ENCODE measurements at regions not wholly inside any gene's neighbourhood (a gene's known extent, or its start where the extent isn't known, plus 50 kb on each side); places are given as distances from the start of the nearest gene placed in this dataset.

- no peak for DNase-seq
- no peaks in the 10 kb centered on the region for H3K9me3 ChIP-seq (ENCODE audit: control insufficient read depth, low read length)
- no peaks in the 10 kb centered on the region for H3K4me1 ChIP-seq (ENCODE audit: control insufficient read depth, insufficient read depth, low read length, poor library complexity, severe bottlenecking)
- no peak overlapping the region for H3K27ac ChIP-seq (ENCODE audit: insufficient read depth, low read length, poor library complexity, severe bottlenecking)
- H3K27me3 ChIP-seq (replicated peaks; ENCODE audit: control insufficient read depth, insufficient read depth, low read length, poor library complexity, severe bottlenecking), result peaks cover 16% of the 10 kb centered on the region
- H3K36me3 ChIP-seq (ENCODE audit: control insufficient read depth, insufficient read depth, low read length), result no peaks in the 10 kb centered on the region
- no peak overlapping the region for H3K4me3 ChIP-seq (ENCODE audit: insufficient read depth, low read depth, low read length, poor library complexity, severe bottlenecking)
Observed at GRCh38 chr5:73312872-73313510, 135.6 kb downstream of the FOXD1 start.

GRCh38 chr5:73312146-73312871, 136.3 kb downstream of the FOXD1 start:
- peak in 1 of 3 donors; percentile 3 for DNase-seq
- Histone ChIP-seq H3K9me3 (ENCODE audit: control insufficient read depth, low read length) (no peaks in the 10 kb centered on the region), H3K4me3 (ENCODE audit: insufficient read depth, low read depth, low read length, poor library complexity, severe bottlenecking) (no peak overlapping the region), H3K4me1 (ENCODE audit: control insufficient read depth, insufficient read depth, low read length, poor library complexity, severe bottlenecking) (no peaks in the 10 kb centered on the region), H3K27ac (ENCODE audit: insufficient read depth, low read length, poor library complexity, severe bottlenecking) (no peak overlapping the region), H3K27me3 (replicated peaks; ENCODE audit: control insufficient read depth, insufficient read depth, low read length, poor library complexity, severe bottlenecking) (peaks cover 16% of the 10 kb centered on the region), H3K36me3 (ENCODE audit: control insufficient read depth, insufficient read depth, low read length) (no peaks in the 10 kb centered on the region)

GRCh38 chr5:73311291-73312110, 137.1 kb downstream of the FOXD1 start:
- Histone ChIP-seq H3K9me3 (ENCODE audit: control insufficient read depth, low read length) (no peaks in the 10 kb centered on the region), H3K4me1 (ENCODE audit: control insufficient read depth, insufficient read depth, low read length, poor library complexity, severe bottlenecking) (no peaks in the 10 kb centered on the region), H3K27ac (ENCODE audit: insufficient read depth, low read length, poor library complexity, severe bottlenecking) (no peak overlapping the region), H3K4me3 (ENCODE audit: insufficient read depth, low read depth, low read length, poor library complexity, severe bottlenecking) (no peak overlapping the region), H3K36me3 (ENCODE audit: control insufficient read depth, insufficient read depth, low read length) (no peaks in the 10 kb centered on the region), H3K27me3 (replicated peaks; ENCODE audit: control insufficient read depth, insufficient read depth, low read length, poor library complexity, severe bottlenecking) (peaks cover 16% of the 10 kb centered on the region)
- no peak for DNase-seq

GRCh38 chr5:73307645-73308355, 134.8 kb downstream of the TMEM174 start:
- no peaks in the 10 kb centered on the region for H3K4me1 ChIP-seq (ENCODE audit: control insufficient read depth, insufficient read depth, low read length, poor library complexity, severe bottlenecking)
- DNase-seq, result no peak
- H3K36me3 ChIP-seq (ENCODE audit: control insufficient read depth, insufficient read depth, low read length), result no peaks in the 10 kb centered on the region
- H3K9me3 ChIP-seq (ENCODE audit: control insufficient read depth, low read length), result no peaks in the 10 kb centered on the region
- H3K27me3 ChIP-seq (replicated peaks; ENCODE audit: control insufficient read depth, insufficient read depth, low read length, poor library complexity, severe bottlenecking), result peaks cover 29% of the 10 kb centered on the region
- no peak overlapping the region for H3K4me3 ChIP-seq (ENCODE audit: insufficient read depth, low read depth, low read length, poor library complexity, severe bottlenecking)
- no peak overlapping the region for H3K27ac ChIP-seq (ENCODE audit: insufficient read depth, low read length, poor library complexity, severe bottlenecking)

GRCh38 chr5:73306741-73307275, 133.8 kb downstream of the TMEM174 start:
- no peaks in the 10 kb centered on the region for H3K4me1 ChIP-seq (ENCODE audit: control insufficient read depth, insufficient read depth, low read length, poor library complexity, severe bottlenecking)
- H3K27me3 ChIP-seq (replicated peaks; ENCODE audit: control insufficient read depth, insufficient read depth, low read length, poor library complexity, severe bottlenecking), result peaks cover 31% of the 10 kb centered on the region
- H3K4me3 ChIP-seq (ENCODE audit: insufficient read depth, low read depth, low read length, poor library complexity, severe bottlenecking), result no peak overlapping the region

GRCh38 chr5:73306078-73306719, 133.2 kb downstream of the TMEM174 start:
- Histone ChIP-seq H3K9me3 (ENCODE audit: control insufficient read depth, low read length) (no peaks in the 10 kb centered on the region), H3K27ac (ENCODE audit: insufficient read depth, low read length, poor library complexity, severe bottlenecking) (no peak overlapping the region), H3K27me3 (replicated peaks; ENCODE audit: control insufficient read depth, insufficient read depth, low read length, poor library complexity, severe bottlenecking) (peaks cover 37% of the 10 kb centered on the region), H3K4me3 (ENCODE audit: insufficient read depth, low read depth, low read length, poor library complexity, severe bottlenecking) (no peak overlapping the region), H3K4me1 (ENCODE audit: control insufficient read depth, insufficient read depth, low read length, poor library complexity, severe bottlenecking) (no peaks in the 10 kb centered on the region), H3K36me3 (ENCODE audit: control insufficient read depth, insufficient read depth, low read length) (no peaks in the 10 kb centered on the region)
- no peak for DNase-seq

More at GRCh38 chr5:73306741-73307275, 133.8 kb downstream of the TMEM174 start:
- no peaks in the 10 kb centered on the region for H3K9me3 ChIP-seq (ENCODE audit: control insufficient read depth, low read length)
- no peak overlapping the region for H3K27ac ChIP-seq (ENCODE audit: insufficient read depth, low read length, poor library complexity, severe bottlenecking)
- no peaks in the 10 kb centered on the region for H3K36me3 ChIP-seq (ENCODE audit: control insufficient read depth, insufficient read depth, low read length)
- DNase-seq, result no peak

GRCh38 chr5:73305386-73305785, 132.4 kb downstream of the TMEM174 start:
- Histone ChIP-seq H3K36me3 (ENCODE audit: control insufficient read depth, insufficient read depth, low read length) (no peaks in the 10 kb centered on the region), H3K27me3 (replicated peaks; ENCODE audit: control insufficient read depth, insufficient read depth, low read length, poor library complexity, severe bottlenecking) (peaks cover 41% of the 10 kb centered on the region)

GRCh38 chr5:73304381-73304780, 131.4 kb downstream of the TMEM174 start:
- no peaks in the 10 kb centered on the region for H3K4me1 ChIP-seq (ENCODE audit: control insufficient read depth, insufficient read depth, low read length, poor library complexity, severe bottlenecking)
- no peak for DNase-seq
- H3K9me3 ChIP-seq (ENCODE audit: control insufficient read depth, low read length), result no peaks in the 10 kb centered on the region
- H3K36me3 ChIP-seq (ENCODE audit: control insufficient read depth, insufficient read depth, low read length), result no peaks in the 10 kb centered on the region
- no peak overlapping the region for H3K27ac ChIP-seq (ENCODE audit: insufficient read depth, low read length, poor library complexity, severe bottlenecking)
- H3K4me3 ChIP-seq (ENCODE audit: insufficient read depth, low read depth, low read length, poor library complexity, severe bottlenecking), result no peak overlapping the region
- peaks cover 43% of the 10 kb centered on the region for H3K27me3 ChIP-seq (replicated peaks; ENCODE audit: control insufficient read depth, insufficient read depth, low read length, poor library complexity, severe bottlenecking)

More at GRCh38 chr5:73305386-73305785, 132.4 kb downstream of the TMEM174 start:
- DNase-seq, result no peak
- no peaks in the 10 kb centered on the region for H3K4me1 ChIP-seq (ENCODE audit: control insufficient read depth, insufficient read depth, low read length, poor library complexity, severe bottlenecking)
- no peak overlapping the region for H3K27ac ChIP-seq (ENCODE audit: insufficient read depth, low read length, poor library complexity, severe bottlenecking)
- H3K4me3 ChIP-seq (ENCODE audit: insufficient read depth, low read depth, low read length, poor library complexity, severe bottlenecking), result no peak overlapping the region
- H3K9me3 ChIP-seq (ENCODE audit: control insufficient read depth, low read length), result no peaks in the 10 kb centered on the region
